Transverse colon (tissue), 4 donors: ENCODE measurements at regions not wholly inside any gene's neighbourhood (a gene's known extent, or its start where the extent isn't known, plus 50 kb on each side); places are given as distances from the start of the nearest gene placed in this dataset.

Experiments
- EP300 ChIP-seq: sonication (generic); formaldehyde crosslinking; IDR thresholded peaks from one replicate; pipeline ENCODE4 v1.6.1; 2017; ENCODE audit warnings: antibody characterized with exemption, low read depth
- POLR2A ChIP-seq: fragments of 450-650 bp; IDR thresholded peaks from one replicate; pipeline ENCODE4 v1.6.1; 2016; ENCODE audit warnings: antibody characterized with exemption, mild to moderate bottlenecking, moderate library complexity
- POLR2AphosphoS5 ChIP-seq, 3 donors: sonication (generic); formaldehyde crosslinking; IDR thresholded peaks; one replicate each; pipeline ENCODE4 v1.6.1; 2016; ENCODE audit warnings: antibody characterized with exemption in 3 of 3
- TF ChIP-seq, protein P1 (sequence below), 5 experiments: fragments of 200-600 bp in 3 of 5; fragments of 450-650 bp in 2 of 5; sonication (generic) in 3 of 5; IDR thresholded peaks; 1 replicate in 2 of 5; 2 replicates in 3 of 5; pipeline ENCODE4 v1.5.1; 2016 to 2017; ENCODE audit warnings: antibody characterized with exemption in 5 of 5, inconsistent platforms in 3 of 5, mild to moderate bottlenecking in 2 of 5, moderate library complexity in 1 of 5

DNA sequence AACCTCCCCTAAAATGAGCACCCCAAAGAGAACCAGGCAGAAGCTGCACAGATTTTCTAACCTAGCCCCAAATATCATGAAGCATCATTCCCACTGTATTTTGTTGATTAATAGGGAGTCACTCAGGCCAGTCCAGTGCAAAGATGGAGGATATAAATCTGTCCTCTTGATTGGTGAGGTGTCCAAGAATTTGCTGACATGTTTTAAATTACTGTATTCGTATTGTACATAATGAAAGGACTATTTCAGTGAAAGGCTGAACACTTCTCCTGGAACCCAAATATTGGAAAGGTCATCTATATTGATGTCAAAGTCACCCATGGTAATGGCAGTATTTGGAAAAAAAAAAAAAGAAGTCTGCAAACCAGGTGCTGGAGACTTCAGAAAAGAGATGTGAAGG, 477.5 kb downstream of the RMST start:
- TF ChIP-seq, protein P1, sequence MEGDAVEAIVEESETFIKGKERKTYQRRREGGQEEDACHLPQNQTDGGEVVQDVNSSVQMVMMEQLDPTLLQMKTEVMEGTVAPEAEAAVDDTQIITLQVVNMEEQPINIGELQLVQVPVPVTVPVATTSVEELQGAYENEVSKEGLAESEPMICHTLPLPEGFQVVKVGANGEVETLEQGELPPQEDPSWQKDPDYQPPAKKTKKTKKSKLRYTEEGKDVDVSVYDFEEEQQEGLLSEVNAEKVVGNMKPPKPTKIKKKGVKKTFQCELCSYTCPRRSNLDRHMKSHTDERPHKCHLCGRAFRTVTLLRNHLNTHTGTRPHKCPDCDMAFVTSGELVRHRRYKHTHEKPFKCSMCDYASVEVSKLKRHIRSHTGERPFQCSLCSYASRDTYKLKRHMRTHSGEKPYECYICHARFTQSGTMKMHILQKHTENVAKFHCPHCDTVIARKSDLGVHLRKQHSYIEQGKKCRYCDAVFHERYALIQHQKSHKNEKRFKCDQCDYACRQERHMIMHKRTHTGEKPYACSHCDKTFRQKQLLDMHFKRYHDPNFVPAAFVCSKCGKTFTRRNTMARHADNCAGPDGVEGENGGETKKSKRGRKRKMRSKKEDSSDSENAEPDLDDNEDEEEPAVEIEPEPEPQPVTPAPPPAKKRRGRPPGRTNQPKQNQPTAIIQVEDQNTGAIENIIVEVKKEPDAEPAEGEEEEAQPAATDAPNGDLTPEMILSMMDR (IDR thresholded peaks at IDR 0.05) = no peak
- TF ChIP-seq EP300 (no peak), POLR2A (no peak), POLR2AphosphoS5 (IDR thresholded peaks at IDR 0.05) (no peak)
